SK-MEL-5 (cell line): ENCODE measurements at regions not wholly inside any gene's neighbourhood (a gene's known extent, or its start where the extent isn't known, plus 50 kb on each side); places are given as distances from the start of the nearest gene placed in this dataset.

Experiments used
- DNase-seq: peaks from one replicate; pipeline ENCODE4 v3.0.0-alpha.2; 2016; ENCODE audit warnings: low read depth, low spot score
- in situ Hi-C: cut with HindIII; loops from 2 replicates; pipeline ENCODE4 v1.10.0; 2016; ENCODE audit warnings: low sequenced_read_pairs, high pct_unique_total_duplicates, low pct_unique_long_range_greater_than_20kb

DNA sequence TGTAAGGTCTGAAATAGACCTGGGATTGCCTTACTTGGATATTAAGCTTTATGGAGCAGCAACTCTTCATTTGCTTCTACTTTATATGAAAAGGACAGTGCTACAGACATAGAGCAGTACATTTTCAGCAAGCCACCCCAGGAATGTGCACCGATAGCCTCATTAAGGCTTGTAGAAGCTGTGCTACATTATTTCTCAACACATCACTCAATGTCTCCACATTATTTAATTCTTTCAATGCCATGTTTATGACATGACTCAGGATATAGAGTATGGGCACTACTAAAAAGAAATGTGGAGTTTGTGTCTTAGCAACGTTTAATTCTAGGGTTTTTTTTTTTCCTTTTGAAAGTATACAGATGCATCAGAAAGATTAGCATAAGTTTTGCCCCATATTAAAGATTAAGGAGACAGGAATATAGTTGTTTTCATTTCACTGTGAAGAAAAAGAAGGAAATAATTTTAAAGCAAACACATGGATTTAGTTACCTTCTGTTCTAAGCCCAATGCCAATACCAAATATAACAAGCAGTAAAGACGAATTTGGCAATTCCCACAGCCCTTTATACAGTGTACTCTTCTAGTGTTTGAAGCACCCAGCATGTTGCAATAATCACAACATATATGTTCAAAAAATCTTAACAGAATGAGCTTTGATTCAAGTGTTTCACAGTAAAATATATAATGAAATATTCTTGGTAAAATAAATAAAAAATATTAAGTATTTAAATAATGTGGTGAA lies 2140.1 kb upstream of the AGA start:
- no peak for DNase-seq
- in situ Hi-C loops, result no loop called here

GRCh38 chr4:179583221-179583620 lies 2141.0 kb upstream of the AGA start:
- peak; percentile 94 for DNase-seq
- in situ Hi-C loops, result no loop called here

DNA sequence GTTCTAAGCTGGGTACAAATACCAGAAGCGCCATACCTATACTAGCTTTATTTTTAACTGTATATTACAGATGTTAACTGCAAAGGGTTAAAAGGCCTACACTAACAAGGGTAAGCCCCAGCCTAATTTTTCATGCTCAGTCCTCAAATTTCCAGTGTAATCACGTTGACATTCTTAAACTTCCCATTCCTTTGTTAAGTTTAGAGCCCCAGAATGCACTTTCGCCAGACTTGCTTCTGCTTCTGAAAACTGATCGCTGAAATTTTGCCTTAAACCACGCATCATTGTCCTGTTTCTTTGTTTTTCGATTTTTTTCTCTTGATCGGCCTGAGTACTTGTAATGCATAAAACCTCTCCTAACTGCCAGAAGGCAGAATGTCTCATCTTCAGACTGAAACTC lies 2141.9 kb upstream of the AGA start:
- in situ Hi-C loops, result no loop called here
- DNase-seq, result peak; percentile 30

DNA sequence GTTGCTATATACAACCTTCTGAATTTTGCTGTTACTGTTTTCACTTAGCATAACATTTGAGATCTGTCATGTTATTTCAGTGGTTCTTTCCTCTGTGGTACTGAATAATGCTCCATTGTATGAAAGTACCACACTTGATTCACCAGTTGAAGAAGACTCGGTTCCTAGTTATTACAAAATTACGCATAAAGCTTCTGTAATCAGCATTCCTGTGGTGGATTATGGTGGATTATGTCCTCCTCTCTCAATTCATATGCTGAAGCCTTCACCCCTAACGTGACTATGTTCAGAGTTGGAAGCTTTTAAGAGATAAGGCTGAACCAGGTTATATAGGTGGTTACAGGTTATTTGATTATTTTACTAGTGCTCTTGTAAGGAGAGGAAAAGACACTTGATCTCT lies 2143.5 kb upstream of the AGA start:
- DNase-seq, result peak; percentile 24
- in situ Hi-C loops, result no loop called here

DNA sequence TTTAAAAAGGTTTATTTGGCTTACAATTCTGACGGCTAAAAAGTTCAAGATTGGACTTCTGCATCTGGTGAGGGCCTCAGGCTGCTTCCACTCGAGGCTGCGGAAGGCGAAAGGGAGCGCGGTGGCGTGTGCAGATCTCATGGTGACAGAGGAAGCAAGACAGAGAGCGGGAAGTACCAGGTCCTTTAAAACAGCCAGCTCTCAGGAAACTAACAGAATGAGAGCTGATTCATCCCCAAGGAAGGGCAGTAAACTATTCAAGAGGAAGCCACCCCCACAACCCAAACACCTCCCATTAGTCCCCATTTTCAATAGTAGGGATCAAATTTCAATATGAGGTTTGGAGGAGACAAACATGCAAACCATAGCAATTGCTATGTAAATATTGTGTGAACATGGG lies 2144.2 kb upstream of the AGA start:
- DNase-seq, result no peak

DNA sequence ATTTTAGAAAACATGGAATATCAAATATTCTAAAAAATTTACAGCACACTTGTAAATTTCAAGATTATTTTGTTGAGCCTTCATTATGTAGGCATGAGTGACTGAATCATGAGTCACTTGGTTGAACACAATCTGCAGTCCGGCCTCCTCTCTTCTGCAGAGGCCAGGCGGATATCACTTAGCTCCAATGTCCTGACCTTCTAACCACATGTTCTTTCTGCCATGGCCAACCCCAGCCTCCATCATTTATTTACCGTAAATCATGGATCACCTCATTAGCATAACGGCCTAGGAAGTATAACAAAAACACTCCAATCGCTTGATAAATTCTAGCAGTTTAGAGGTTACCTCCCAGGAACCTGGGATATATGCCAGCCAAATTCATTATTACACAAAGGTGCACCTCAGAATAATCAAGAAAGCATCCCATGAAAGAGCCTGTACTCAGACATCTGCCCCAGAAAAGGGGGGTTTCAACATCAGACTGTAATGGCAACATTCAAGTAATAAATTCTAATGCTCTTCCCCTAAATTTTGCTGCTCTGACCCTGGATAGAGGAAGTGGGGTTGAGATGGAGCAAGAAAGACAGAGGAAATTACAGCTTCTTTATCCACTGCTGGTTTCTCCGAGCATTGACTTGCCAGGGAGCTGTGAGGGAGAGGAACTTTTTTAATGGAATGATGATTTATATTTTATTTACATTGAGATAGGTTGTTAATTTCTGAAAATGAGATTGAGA lies 2153.6 kb upstream of the AGA start:
- DNase-seq, result no peak
- in situ Hi-C loops, result no loop called here

More for the DNA sequence above, 2144.2 kb upstream of the AGA start:
- in situ Hi-C loops, result no loop called here

DNA sequence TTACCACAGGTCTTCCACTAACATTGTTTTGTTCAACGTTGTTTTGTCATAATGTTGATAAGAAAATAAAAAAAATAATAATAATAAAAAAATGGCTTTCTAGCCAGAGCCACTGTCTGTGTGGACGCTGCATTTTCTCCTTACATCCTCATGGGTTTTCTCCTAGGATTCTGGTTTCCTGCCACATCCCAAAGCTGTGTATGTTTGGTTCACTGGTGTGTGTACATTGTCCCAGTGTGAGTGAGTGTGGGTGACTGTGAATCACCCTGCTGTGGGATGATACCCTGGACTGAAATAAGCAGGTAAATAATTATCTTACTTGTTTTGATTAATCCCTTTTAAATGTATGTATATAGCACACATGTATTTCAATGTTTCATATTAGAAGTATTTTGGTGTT lies 2154.4 kb upstream of the AGA start:
- no peak for DNase-seq
- in situ Hi-C loops, result no loop called here

GRCh38 chr4:179597301-179597700 lies 2155.1 kb upstream of the AGA start:
- peak; percentile 34 for DNase-seq
- in situ Hi-C loops, result no loop called here

- in situ Hi-C loops, result no loop called here
- DNase-seq, result no peak
These were observed 2159.4 kb upstream of the AGA start for GRCh38 chr4:179601671-179602070.

GRCh38 chr4:179605196-179605595 lies 2163.0 kb upstream of the AGA start:
- in situ Hi-C loops, result no loop called here
- DNase-seq, result no peak

DNA sequence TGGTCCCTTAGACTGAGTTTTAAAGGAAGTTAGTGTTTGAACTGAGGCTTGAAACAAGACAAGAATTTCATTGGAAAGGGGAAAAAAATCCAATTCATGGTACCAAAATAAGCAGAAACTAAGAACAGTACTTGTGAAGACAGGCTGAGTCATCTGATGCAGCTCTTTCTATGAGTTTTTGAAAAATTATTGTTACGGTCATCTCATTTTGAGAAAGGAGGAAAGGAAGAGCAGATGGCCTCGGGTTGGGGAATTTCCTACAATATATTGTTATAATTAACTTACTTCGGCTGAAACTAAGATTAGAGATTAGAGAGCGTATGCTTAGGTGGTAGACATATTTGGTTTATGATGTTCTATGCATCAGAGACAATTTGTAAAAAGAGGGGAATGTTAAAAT lies 2164.8 kb upstream of the AGA start:
- in situ Hi-C loops, result no loop called here
- no peak for DNase-seq

DNA sequence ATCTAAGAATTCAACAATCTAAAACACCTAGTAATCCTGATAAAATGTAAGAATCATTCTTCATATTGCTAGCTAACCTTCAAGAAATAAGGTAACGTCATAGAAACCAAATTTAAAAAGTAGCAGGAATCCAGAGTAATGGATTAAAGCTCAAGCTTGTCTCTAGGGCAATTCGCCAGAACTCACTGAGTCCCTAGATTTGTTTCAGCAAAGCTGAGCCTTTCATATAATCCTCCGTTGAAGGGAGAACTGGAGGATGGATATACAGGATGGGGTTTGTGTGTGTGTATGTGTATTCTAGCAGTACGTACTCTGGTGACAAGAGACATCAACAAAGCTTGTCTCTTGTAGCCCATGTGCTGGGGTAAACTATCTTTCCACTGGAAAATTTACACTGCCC lies 2173.5 kb upstream of the AGA start:
- in situ Hi-C loops, result no loop called here
- no peak for DNase-seq

DNA sequence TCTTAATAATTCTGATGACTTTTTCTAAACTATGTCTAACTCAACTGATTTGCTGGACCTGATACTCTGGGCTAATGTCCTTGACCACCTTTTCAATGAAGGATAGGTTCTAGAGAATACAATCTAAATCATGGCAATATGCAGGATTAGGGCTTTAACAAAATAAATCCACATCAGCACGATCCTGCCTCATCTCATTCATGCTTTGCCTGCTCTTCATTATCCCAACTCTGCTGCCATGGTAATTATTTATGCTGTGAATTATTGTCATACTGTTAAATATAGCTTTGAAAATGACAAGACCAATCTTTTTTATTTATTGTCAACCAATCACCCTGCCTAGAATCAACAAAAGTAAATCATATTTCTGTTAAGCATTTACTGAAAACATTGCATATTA lies 2176.7 kb upstream of the AGA start:
- in situ Hi-C loops, result no loop called here
- no peak for DNase-seq

GRCh38 chr4:179624768-179625181 lies 2182.5 kb upstream of the AGA start:
- in situ Hi-C loops, result no loop called here
- DNase-seq, result peak; percentile 14

DNA sequence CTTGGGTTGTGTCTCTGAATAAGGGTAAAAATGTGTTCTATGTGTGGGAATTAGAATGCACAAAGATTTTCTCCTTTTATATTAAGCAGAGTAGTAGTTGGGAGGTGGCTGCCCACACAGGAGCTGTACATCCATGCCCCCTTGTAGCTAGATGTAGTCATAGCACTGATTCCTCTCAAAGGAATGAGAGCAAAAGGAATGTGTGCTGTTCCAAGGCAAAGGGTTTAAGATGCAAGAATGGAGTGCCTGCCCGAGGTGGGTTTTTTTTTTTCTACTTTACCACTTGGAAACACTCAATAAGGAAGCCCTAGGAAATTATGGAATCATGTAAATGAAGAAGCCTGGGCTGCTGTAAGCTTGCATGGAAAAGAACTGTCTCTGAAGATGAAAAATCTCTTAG lies 2183.2 kb upstream of the AGA start:
- DNase-seq, result peak; percentile 29
- in situ Hi-C loops, result no loop called here

DNA sequence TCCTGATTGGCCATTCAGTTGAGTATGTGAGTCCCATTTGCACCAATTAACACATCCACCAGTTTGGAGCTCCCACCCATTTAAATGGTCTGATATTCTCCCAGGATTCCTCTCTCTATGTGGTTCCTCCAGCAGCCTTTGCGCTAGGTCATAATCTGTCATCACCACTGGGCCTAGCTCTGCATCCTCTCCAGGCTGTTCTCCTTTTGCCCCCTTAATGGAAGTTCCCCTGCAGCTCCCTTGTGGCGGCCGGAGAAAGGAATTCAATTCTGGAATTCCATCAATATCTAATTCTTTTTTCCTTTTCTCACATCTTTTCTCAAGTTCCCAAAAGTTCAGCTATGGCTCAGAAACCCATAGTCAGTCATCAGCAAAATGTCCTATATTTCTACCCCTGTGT lies 2184.4 kb upstream of the AGA start:
- in situ Hi-C loops, result no loop called here
- peak; percentile 42 for DNase-seq

DNA sequence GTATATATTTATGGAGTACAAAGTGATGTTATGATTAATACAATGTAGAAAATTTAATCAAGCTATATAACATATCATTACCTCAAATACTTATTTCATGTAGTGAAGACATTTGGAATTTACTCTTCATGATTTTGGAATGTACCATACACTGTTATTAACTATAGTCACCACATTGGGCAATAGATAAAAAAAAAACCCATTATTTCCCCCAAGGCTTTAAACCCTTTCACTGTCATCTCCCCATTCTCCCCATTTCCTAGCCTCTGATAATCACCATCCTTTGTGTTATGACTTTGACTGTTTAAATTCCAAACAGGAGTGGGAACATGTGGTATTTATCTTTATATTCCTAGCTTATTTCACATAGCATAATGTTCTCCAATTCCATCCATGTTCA lies 2189.1 kb upstream of the AGA start:
- in situ Hi-C loops, result no loop called here
- DNase-seq, result no peak

- in situ Hi-C loops, result no loop called here
- DNase-seq, result no peak
These were observed 2192.6 kb upstream of the AGA start for GRCh38 chr4:179634862-179635261.

- DNase-seq, result no peak
- in situ Hi-C loops, result no loop called here
These were observed 2220.3 kb upstream of the AGA start for GRCh38 chr4:179662522-179662921.
